GM23338 (cell line): ENCODE measurements at regions not wholly inside any gene's neighbourhood (a gene's known extent, or its start where the extent isn't known, plus 50 kb on each side); places are given as distances from the start of the nearest gene placed in this dataset.

ENCODE experiments used
- ATAC-seq: fragments of 200-7000 bp; cut with Tn5 transposase; 3 replicates; pipeline ENCODE4 v1.9.1; 2020
- DNase-seq: peaks from one replicate; pipeline ENCODE4 v3.0.0-alpha.2; 2015; ENCODE audit warnings: low spot score
- H2AFZ ChIP-seq: fragments of 200-600 bp; sonication (generic); 2 replicates; pipeline ENCODE4 v1.8.0; 2016; ENCODE audit warnings: antibody characterized with exemption, mild to moderate bottlenecking, moderate library complexity
- H3F3A ChIP-seq: fragments of 200-600 bp; sonication (generic); replicated peaks from 2 replicates; pipeline ENCODE4 v1.8.0; 2017; ENCODE audit warnings: antibody characterized with exemption, mixed run types, low read depth
- H3K27ac ChIP-seq: fragments of 200-600 bp; sonication (generic); 2 replicates; pipeline ENCODE4 v1.6.1; 2016; ENCODE audit warnings: low read depth
- H3K27me3 ChIP-seq: fragments of 200-600 bp; sonication (generic); 2 replicates; pipeline ENCODE4 v1.8.0; 2016; ENCODE audit warnings: mild to moderate bottlenecking, mixed run types, moderate library complexity; ENCODE audit not compliant: insufficient read depth
- H3K36me3 ChIP-seq: fragments of 200-600 bp; sonication (generic); 2 replicates; pipeline ENCODE4 v1.8.0; 2016; ENCODE audit warnings: mild to moderate bottlenecking; ENCODE audit not compliant: insufficient read depth
- H3K4me1 ChIP-seq: fragments of 200-600 bp; sonication (generic); 2 replicates; pipeline ENCODE4 v1.8.0; 2016; ENCODE audit warnings: mild to moderate bottlenecking, moderate library complexity; ENCODE audit not compliant: insufficient read depth
- H3K4me2 ChIP-seq: fragments of 200-600 bp; sonication (generic); 2 replicates; pipeline ENCODE4 v1.7.1; 2017; ENCODE audit warnings: mixed run types
- H3K4me3 ChIP-seq: fragments of 200-600 bp; sonication (generic); 2 replicates; pipeline ENCODE4 v1.6.1; 2016; ENCODE audit warnings: mixed run types
- H3K79me2 ChIP-seq: fragments of 200-600 bp; sonication (generic); replicated peaks from 2 replicates; pipeline ENCODE4 v1.8.0; 2017; ENCODE audit warnings: mild to moderate bottlenecking; ENCODE audit not compliant: insufficient read depth
- H3K9me2 ChIP-seq: fragments of 200-600 bp; sonication (generic); 2 replicates; pipeline ENCODE4 v1.8.0; 2017; ENCODE audit not compliant: insufficient read depth
- H4K20me1 ChIP-seq: fragments of 200-600 bp; sonication (generic); replicated peaks from 2 replicates; pipeline ENCODE4 v1.8.0; 2017; ENCODE audit warnings: mild to moderate bottlenecking; ENCODE audit not compliant: insufficient read depth
- H3K27ac Mint-ChIP-seq: 2 replicates; pipeline ENCODE4 v1.8.0; 2020; ENCODE audit warnings: inconsistent platforms, mild to moderate bottlenecking, moderate library complexity, mixed read lengths
- H3K27me3 Mint-ChIP-seq: 3 replicates; pipeline ENCODE4 v1.8.0; 2022; ENCODE audit warnings: low read depth, mild to moderate bottlenecking, moderate library complexity, mixed read lengths, inconsistent platforms; ENCODE audit not compliant: insufficient read depth, poor library complexity
- H3K36me3 Mint-ChIP-seq: 3 replicates; pipeline ENCODE4 v1.8.0; 2021; ENCODE audit warnings: low read depth, mild to moderate bottlenecking, inconsistent platforms, moderate library complexity, mixed read lengths
- H3K4me1 Mint-ChIP-seq: 3 replicates; pipeline ENCODE4 v1.8.0; 2020; ENCODE audit warnings: mild to moderate bottlenecking, inconsistent platforms, mixed read lengths
- H3K4me3 Mint-ChIP-seq: 3 replicates; pipeline ENCODE4 v1.8.0; 2021; ENCODE audit warnings: moderate library complexity, mild to moderate bottlenecking, inconsistent platforms, mixed read lengths
- H3K9me3 Mint-ChIP-seq: 3 replicates; pipeline ENCODE4 v1.8.0; 2020; ENCODE audit warnings: moderate library complexity, mild to moderate bottlenecking, inconsistent platforms, mixed read lengths
- CREB1 ChIP-seq: fragments of 250-450 bp; sonication (Bioruptor Pico); IDR thresholded peaks from 2 replicates; pipeline ENCODE4 v1.5.0; 2020; ENCODE audit warnings: low read depth, mild to moderate bottlenecking, moderate library complexity
- CTCF ChIP-seq, 2 experiments: fragments of 200-600 bp in 1 of 2; sonication (generic) in 1 of 2; conservative IDR thresholded peaks; 2 replicates each; pipeline versions ENCODE4 v1.5.1 to v1.6.1; 2016 to 2017; ENCODE audit warnings: antibody characterized with exemption in 2 of 2, low read depth in 2 of 2, mild to moderate bottlenecking in 2 of 2, moderate library complexity in 1 of 2
- ETS1 ChIP-seq: IDR thresholded peaks from 2 replicates; pipeline ENCODE4 v1.6.1; 2016; ENCODE audit warnings: antibody characterized with exemption
- EZH2 ChIP-seq: fragments of 200-600 bp; sonication (generic); IDR thresholded peaks from one replicate; pipeline ENCODE4 v1.8.0; 2017; ENCODE audit warnings: antibody characterized with exemption, mild to moderate bottlenecking, low read depth; ENCODE audit not compliant: unreplicated experiment
- EZH2phosphoT487 ChIP-seq: fragments of 200-600 bp; sonication (generic); IDR thresholded peaks from one replicate; pipeline ENCODE4 v1.8.1; 2018; ENCODE audit warnings: antibody characterized with exemption; ENCODE audit not compliant: unreplicated experiment
- JUNB ChIP-seq: IDR thresholded peaks from one replicate; pipeline ENCODE4 v1.6.1; 2016; ENCODE audit warnings: antibody characterized with exemption; ENCODE audit not compliant: unreplicated experiment
- NANOG ChIP-seq: IDR thresholded peaks from 2 replicates; pipeline ENCODE4 v1.6.1; 2016; ENCODE audit warnings: antibody characterized with exemption, borderline replicate concordance
- POLR2AphosphoS5 ChIP-seq: IDR thresholded peaks from 2 replicates; pipeline ENCODE4 v1.6.1; 2016; ENCODE audit warnings: antibody characterized with exemption, low read depth
- REST ChIP-seq: IDR thresholded peaks from one replicate; pipeline ENCODE4 v1.6.1; 2018; ENCODE audit warnings: antibody characterized with exemption; ENCODE audit not compliant: unreplicated experiment
- STAT1 ChIP-seq: IDR thresholded peaks from one replicate; pipeline ENCODE4 v1.6.1; 2016; ENCODE audit warnings: antibody characterized with exemption; ENCODE audit not compliant: unreplicated experiment
- ZNF114 ChIP-seq: fragments of 250-450 bp; sonication (Bioruptor Pico); IDR thresholded peaks from 2 replicates; pipeline ENCODE4 v1.5.0; 2020; ENCODE audit warnings: mild to moderate bottlenecking, moderate library complexity
- ZNF331 ChIP-seq: fragments of 250-450 bp; sonication (Bioruptor Pico); IDR thresholded peaks from 2 replicates; pipeline ENCODE4 v1.5.0; 2020; ENCODE audit warnings: low read depth, mild to moderate bottlenecking, moderate library complexity
- ZNF462 ChIP-seq: fragments of 250-450 bp; sonication (Bioruptor Pico); IDR thresholded peaks from 2 replicates; pipeline ENCODE4 v1.5.0; 2020; ENCODE audit warnings: mild to moderate bottlenecking, moderate library complexity

GRCh38 chr16:87048038-87048729 lies 269.0 kb downstream of the C16orf95 start:
- no peaks in the 10 kb centered on the region for H3F3A ChIP-seq
- no peak overlapping the region for H3K27ac Mint-ChIP-seq
- TF ChIP-seq POLR2AphosphoS5, result no peak
- TF ChIP-seq CTCF (conservative IDR thresholded peaks at IDR 0.05; ENCODE audit: low read depth in 2 of 2), result no peak
- TF ChIP-seq CREB1 (CRISPR knock-in tag), result no peak
- no peak for TF ChIP-seq ZNF114 (CRISPR knock-in tag)
- TF ChIP-seq NANOG, result no peak
- TF ChIP-seq STAT1, result no peak
- TF ChIP-seq ETS1, result no peak
- no peak for TF ChIP-seq EZH2phosphoT487
- TF ChIP-seq ZNF462 (CRISPR knock-in tag), result no peak
- no peak for TF ChIP-seq JUNB
- TF ChIP-seq ZNF331 (CRISPR knock-in tag), result no peak
- no peak for TF ChIP-seq EZH2
- TF ChIP-seq REST, result no peak
- H3K27ac ChIP-seq, result no peak overlapping the region
- H3K36me3 ChIP-seq, result no peaks in the 10 kb centered on the region; the same call in 1 of the 2 replicates
- H3K9me3 Mint-ChIP-seq, result no peaks in the 10 kb centered on the region; the same call in 2 of the 3 replicates
- H3K4me2 ChIP-seq, result no peak overlapping the region
- no peak for ATAC-seq
- peaks cover 23% of the 10 kb centered on the region for H3K4me1 Mint-ChIP-seq
- no peaks in the 10 kb centered on the region for H3K9me2 ChIP-seq
- no peaks in the 10 kb centered on the region for H3K79me2 ChIP-seq
- H4K20me1 ChIP-seq, result no peaks in the 10 kb centered on the region
- H3K27me3 ChIP-seq, result no peaks in the 10 kb centered on the region
- no peak for DNase-seq
- peaks cover 7% of the 10 kb centered on the region for H3K27me3 Mint-ChIP-seq
- H3K4me3 ChIP-seq, result no peak overlapping the region
- no peaks in the 10 kb centered on the region for H3K36me3 Mint-ChIP-seq
- H3K4me3 Mint-ChIP-seq, result no peak overlapping the region
- H3K4me1 ChIP-seq, result peaks cover 7% of the 10 kb centered on the region; the same call in 1 of the 2 replicates
- peak overlapping the region; percentile 90 for H2AFZ ChIP-seq
